HCT116 (cell line): ENCODE measurements at regions not wholly inside any gene's neighbourhood (a gene's known extent, or its start where the extent isn't known, plus 50 kb on each side); places are given as distances from the start of the nearest gene placed in this dataset.

Experiments used
- CTCF ChIP-seq, 3 experiments: fragments of 200-600 bp in 1 of 3; sonication (generic) in 1 of 3; IDR thresholded peaks in 2 of 3; conservative IDR thresholded peaks in 1 of 3; 2 replicates each; pipeline ENCODE4 v1.5.1; 2012 to 2017; ENCODE audit warnings: low read depth in 2 of 3, low read length in 2 of 3, antibody characterized with exemption in 1 of 3, borderline replicate concordance in 1 of 3, control low read depth in 1 of 3, mild to moderate bottlenecking in 1 of 3, mixed read lengths in 1 of 3, mixed run types in 1 of 3, moderate library complexity in 1 of 3; ENCODE audit not compliant: insufficient read depth in 1 of 3
- ZBTB33 ChIP-seq: IDR thresholded peaks from 2 replicates; pipeline ENCODE4 v1.6.1; 2011; ENCODE audit warnings: mild to moderate bottlenecking, low read length, moderate library complexity; ENCODE audit not compliant: insufficient replicate concordance; ENCODE audit errors: extremely low read depth

GRCh38 chrX:776529-777230 is 146.1 kb downstream of the SHOX start:
- TF ChIP-seq CTCF (IDR thresholded peaks at IDR 0.05 in 2 of 3, conservative IDR thresholded peaks at IDR 0.05 in 1 of 3; ENCODE audit: borderline replicate concordance in 1 of 3, insufficient read depth in 1 of 3, low read depth in 2 of 3, low read length in 2 of 3): no peak
- no peak for TF ChIP-seq ZBTB33
